CD4-positive, alpha-beta T cell treated with Interleukin-12 subunit alpha and Interleukin-12 subunit beta, for 1 hour (primary cell): ENCODE measurements at regions not wholly inside any gene's neighbourhood (a gene's known extent, or its start where the extent isn't known, plus 50 kb on each side); places are given as distances from the start of the nearest gene placed in this dataset.

Experiments
- DNase-seq: peaks from one replicate; pipeline ENCODE4 v3.0.0-alpha.2; 2020

DNA sequence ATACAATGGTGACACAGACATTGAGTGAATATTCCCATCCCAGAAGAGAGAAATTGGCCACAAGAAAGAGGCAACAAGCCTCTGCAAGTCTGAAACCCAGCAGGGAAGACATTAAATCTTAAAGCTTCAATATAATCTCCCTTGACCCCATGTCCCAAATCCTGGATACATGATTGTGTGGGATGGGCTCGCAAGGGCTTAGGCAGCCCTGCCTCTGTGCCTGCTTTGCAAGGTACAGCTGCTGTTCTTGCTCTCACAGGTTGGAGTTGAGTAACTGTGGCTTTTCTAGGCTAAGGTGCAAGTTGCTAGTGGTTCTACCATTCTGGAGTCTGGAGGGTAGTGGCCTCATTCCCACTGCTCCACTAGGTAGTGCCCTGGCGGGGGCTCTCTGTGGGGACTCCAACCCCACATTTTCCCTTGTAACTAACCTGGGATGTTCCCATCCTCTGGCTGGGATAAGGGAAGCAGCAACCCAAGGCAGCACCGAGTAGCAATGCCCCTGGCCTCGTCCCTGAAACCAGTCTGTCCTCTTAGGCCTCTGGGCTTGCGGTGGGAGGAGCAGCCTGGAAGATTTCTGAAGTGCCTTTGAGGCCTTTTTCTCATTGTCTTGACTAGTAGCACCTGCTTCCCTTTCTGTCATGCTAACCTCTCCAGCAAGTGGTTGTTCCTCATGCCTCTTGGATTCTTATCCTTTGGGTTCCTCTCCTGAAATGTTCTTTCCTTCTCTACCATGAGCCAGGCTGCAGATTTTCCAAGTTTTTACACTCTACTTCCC, 90.0 kb downstream of the FAM174B start:
- DNase-seq, result no peak

DNA sequence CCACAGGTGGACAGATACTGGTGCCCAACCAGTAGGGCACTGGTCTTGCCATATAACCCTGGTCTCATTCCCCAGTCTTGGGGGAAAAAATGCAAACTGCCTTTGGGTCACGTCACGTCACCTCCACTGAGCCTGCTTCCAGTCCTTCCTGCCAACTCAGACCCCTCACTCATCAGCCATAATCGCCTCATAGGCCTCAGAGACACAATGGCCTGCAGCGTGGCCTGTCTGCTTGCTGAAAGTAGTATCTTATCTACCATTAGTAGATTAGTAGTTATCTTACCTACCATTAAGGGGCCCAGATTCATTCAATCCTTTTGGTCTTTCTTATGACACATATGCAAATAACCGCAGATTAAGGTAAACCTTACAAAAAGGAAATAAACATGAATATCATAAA, 93.8 kb downstream of the FAM174B start:
- DNase-seq, result no peak

DNA sequence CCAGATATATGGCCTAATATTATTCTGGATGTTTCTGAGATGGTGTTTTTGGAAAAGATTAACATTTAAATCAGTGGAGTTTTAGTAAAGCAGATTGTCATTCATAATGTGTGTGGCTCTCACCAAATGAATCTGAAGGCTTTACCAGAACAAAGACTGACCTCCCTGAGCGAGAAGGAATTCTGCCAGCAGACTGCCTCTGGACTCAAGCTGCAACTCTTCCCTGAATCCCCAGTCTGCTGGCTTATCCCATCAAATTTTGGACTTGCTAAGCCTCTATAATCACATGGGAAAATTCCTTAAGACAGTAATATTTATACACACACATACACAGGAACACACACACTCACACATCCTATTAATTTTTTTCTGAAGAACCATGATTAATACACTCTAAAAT, 102.3 kb downstream of the FAM174B start:
- DNase-seq, result no peak

DNA sequence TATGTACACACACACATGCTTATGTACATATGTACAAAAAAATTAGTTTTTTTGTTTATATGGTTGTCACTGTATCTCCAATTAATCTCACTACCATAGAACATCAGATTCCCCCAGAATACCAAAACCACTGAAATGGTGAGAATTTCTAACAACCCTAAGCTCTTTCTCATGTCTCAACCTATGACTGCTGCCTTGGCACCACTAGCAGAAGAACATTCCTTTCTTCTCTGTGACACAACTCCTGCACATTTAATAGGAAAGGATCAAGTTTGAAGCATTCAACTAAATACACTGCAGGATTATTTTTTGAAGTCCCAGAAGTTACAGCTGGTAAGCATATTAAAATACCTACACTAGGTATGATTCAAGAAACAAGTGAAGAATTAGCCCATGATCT, 109.6 kb downstream of the FAM174B start:
- DNase-seq, result no peak

DNA sequence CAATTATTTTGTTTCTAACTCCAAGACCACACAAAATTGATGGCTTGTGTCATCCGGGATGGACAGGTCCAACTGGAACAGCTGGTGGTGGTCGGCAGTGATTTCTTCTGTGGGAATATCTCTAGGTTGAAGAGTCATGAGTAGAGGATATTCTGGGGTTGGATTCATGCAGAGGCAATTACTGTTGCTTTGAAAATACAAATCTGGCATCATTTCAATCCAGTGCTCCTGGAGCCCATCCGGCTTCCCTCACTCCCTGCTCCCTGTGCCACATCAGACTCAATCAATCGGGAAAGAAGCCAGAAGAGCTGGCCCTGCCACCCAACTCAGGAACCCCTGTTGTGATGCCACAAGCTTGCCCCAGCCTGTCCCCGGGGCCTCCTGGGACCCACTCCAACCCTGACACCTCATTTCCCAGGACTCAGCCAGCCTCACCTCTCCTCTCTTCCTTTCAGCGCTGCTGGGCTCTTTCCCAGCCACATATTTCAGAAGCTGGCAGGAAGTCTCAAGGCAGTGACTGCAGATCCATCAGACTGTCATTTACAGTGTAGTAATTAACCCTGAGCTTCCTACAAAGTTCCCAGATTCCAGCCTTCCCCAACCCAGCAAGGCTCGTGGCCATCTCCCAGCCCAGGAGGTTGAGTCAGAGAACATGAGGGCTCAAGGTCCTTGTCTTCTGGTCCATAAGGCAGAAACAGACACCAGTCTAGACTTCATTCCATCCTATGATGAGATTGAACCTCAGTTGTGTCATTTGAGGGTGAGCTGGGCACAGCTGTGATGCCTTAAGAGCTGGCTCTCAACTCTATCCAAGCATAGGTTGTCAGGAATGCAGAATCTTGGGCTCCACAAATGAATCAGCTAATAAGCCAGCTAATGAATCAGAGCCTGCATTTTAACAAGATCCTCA, 114.0 kb downstream of the FAM174B start:
- no peak for DNase-seq

DNA sequence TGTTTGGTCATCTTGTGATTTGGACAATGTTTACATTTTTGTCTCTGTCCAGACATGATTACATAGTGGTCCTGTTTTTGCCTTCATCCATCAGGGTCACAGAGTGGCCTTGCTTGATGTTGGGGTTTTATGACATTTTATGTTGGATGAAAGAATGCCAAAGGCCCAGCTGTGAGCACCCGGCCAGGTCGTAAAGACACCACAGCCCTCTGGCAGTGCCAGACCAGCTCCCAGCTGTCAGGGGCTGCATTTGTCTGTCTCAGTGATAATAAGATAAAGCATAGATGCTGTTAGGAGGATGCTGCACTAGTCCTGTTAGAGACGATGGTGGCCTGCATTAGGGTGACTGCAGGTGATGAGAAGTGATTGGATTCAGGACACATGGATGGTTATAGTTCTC, 117.5 kb downstream of the FAM174B start:
- DNase-seq, result no peak

DNA sequence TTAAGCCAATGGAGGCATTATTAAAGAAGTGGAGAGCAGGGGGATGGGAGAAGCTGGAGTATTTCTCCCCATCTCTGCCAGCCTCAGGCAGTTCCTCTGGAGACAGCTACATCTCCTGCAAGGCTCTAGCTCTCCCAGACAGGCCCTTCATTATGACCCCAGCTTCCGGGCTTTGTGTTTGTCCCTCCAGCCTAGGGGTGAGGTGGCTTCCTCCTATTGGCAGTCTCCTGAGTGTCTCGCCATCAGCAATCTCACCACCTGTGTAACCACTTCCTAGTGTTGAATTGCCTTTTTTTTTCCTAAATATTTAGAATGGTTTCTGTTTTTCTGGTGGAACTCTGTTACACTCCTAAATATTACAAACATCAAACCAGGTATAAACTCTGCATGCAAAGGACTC, 122.3 kb downstream of the FAM174B start:
- no peak for DNase-seq

DNA sequence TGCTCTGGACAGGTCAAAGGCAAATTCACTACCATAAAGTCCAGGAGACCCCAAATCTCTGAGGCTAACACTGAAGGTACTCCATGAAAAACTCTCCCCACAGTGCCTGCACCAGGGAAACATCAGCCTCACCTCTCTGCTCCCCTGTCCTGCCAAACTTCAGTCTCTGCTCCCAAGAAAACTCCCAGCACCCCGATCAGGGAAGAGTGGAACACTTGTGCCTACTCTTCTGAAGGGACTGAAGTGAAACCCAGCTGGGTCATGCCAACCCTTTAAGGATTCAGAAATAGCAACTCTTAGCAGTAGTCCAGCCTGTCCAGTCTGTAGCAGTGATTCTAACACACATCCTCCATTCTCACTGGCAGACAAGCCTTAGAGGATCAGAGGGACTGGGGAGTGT, 124.2 kb downstream of the FAM174B start:
- no peak for DNase-seq

DNA sequence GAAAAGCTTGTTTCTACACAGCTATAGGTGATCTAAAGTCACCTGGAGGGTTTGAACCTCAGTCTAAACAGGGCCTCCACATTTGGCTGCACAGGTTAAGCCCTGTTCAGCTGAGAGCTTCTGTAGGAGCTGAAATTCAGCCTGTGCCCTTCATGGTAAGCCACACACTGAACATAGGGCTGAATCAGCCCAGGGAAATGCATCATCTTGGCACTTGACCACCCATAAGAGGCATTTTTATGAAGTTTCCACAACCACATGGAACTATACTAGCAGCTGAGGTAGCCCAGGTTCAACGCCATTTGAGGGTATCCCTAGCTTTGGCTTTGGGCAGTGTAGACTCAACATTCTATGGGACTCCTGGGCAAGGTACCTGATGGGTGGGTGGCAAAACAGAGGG, 126.8 kb downstream of the FAM174B start:
- DNase-seq, result no peak

DNA sequence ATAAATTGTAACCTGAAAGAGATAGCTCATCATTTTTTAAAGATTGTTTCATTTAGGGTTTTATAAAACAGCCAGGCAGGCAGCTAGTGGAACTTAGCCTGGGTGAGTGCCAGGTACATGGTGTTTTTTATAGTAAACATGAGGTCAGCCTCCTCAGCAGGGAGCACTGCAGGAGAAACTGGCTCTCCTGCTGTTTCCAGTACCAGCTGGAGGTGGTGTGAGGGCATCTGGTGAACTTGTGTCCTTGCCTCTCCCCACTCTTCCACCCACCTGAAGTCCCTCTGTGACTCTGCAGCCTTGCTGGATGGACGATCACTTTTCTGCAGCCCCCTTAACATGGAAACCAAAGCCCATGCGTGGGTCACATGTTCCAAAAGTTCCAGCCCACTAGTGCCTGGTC, 128.4 kb downstream of the FAM174B start:
- DNase-seq, result no peak

DNA sequence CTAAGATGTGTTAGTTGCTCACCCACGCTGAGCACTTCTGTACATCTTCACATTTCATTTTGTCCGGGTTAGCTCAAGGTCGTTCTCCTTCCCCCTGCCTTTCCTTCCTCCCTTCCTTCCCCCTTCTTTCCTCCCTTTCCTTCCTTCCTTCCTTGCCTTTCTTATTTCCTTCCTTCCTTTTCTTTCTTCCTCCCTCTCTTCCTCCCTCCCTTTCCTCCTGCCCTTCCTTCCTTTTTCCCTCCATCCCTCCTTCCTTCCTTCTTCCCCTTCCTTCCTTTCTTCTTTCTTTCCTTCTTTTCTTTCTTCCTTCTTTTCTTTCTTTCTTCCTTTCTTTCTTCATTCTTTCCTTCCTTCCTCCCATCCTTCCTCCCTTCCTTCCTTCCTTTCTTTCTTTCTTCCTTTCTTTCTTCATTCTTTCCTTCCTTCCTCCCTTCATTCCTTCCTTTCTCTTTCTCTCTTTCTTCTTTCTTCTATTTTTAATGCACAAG, 129.8 kb downstream of the FAM174B start:
- DNase-seq, result no peak

DNA sequence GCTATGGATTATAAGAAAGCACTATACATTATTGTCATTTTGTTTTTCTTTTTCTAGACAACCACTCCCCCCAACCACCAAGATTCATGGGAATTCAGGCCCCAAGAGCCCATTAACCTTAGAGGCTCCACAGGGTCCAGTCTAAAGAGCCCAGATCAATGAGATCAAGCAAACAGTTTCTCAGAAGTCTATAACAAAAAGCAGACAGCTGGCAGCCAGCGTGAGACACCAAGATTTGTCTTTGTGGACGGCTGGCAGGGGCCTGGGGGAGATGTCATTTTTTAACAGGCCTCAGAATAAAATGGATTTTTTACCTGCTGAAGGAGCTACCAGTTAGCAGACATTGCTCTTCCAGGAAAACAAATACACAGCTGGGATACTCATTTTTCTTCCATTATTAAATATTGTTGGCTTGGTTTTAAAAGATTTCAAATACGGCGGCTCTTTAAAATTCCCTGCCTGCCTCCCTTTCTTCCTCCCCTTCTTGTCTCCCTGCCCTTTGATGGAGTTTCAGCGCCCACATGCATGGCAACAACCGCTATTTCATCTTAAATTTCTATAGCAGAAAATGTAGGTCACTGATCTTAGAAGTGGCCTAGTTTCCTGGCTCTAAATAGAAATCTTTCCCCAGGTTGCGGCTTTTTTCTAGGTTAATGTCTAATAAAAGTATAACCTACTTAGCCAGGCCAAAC, 130.6 kb downstream of the FAM174B start:
- no peak for DNase-seq

DNA sequence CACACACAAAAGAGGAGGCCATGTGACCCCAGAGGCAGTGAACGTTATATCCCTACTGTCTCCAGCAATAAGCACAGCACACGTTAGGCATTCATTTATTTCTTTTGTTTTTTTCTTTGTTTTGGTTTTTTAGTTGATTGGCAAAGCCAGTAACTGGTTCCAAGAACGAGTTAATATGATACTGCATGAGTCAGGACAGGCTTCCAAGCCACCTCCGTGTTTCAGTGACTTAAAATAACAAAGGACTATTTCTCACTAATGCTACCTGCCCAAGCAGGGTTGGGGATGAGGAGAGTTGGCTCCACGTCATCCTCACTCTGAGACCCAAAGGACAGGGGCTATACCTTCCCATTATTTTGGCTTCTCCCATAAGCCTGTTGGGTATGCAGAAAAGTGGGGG, 130.5 kb downstream of the ST8SIA2 start:
- DNase-seq, result no peak

DNA sequence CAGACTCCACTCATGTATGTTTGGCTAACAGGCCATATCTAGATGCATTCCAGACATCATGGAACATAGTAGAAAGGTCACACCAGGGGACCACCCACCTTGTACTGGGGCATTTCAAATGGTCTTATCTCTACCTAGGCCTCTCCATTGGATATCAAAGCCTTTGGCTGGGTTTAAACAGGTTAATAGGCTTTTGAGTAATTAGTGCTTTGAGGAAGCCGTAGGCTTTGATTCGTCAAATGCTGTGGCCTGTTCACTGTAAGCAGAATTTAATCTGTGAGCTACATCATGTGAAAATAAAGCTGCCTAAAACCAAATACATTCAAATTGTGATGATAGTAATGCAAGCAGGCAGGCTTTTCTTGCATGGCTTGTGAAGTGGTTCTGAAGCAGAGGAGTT, 129.5 kb downstream of the ST8SIA2 start:
- no peak for DNase-seq

DNA sequence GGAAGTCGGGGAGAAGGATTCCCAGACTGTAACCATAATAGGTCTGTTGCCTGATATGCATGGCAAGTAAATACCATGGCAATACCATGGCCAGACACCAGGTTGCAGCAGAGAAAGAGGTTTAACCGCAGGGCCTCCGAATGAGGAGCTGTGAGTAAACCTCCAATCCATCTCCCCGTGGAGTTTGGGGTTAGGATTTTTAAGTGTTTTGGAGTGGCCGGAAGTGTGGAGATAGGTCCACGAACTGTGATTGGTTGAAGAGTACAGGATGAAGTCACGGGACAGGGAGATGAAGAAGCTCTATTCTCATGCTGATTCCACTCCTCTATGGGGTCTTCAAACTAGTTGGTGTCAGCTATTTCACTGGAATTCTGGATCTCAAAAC, 127.9 kb downstream of the ST8SIA2 start:
- peak; percentile 35 for DNase-seq

DNA sequence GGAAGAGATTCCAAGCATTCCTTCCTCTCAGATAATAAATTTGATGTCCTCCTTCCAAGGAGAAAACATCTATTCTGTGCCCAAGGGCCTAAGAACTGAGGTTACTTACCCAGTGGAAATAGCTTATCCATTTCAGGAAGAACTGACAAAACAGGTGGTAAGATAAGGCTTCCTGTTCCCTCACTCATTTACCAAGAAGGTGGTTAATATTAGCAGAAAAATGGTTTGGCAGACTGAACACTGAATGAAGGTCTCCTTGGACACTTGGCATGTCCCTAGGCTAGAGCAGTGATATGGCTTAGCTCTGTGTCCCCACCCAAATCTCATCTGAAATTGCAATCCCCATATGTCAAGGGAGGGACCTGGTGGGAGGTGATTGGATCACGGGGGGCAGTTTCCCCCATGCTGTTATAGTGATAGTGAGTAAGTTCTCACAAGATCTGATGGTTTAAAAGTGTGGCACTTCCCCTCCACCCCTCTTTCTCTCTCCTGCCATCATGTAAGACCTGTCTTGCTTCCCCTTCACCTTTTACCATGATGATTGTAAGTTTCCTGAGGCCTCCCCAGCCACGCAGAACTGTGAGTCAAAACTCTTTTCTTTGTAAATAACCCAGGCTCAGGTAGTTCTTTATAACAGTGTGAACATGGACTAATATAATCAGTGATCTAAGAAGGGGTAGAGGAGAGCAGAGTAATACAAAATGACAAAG, 127.4 kb downstream of the ST8SIA2 start:
- no peak for DNase-seq

DNA sequence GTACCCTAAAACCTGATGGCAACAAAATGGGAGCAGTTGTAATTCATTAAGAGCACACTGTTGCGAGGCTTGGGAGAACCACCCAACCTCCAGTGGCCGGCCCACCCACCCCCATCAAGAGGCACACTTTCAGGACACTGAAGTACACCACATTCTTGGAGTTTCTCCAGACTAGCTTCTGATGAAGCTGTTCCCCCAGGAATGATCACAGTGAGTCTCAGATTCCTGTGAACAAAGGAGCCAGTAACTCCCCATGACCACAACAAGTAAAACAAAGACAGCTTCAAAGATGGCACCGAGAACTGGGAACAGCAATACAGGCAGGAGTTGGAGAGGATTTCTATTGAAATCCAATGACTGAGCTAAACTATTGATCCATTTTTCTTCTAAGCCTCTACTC, 126.0 kb downstream of the ST8SIA2 start:
- DNase-seq, result no peak
